ENCODE measurements at regions not wholly inside any gene's neighbourhood (a gene's known extent, or its start where the extent isn't known, plus 50 kb on each side); places are given as distances from the start of the nearest gene placed in this dataset.

GRCh38 chr9:79111653-79112052, 460.1 kb upstream of the TLE4 start:
- no peak overlapping the region for H4K8ac ChIP-seq (ENCODE audit: extremely low read depth, insufficient read depth, low read length)
- no peak overlapping the region for H2BK20ac ChIP-seq (ENCODE audit: low read length)
- no peak overlapping the region for H2AFZ ChIP-seq (ENCODE audit: low read length)
- H3K14ac ChIP-seq (ENCODE audit: insufficient read length): no peak overlapping the region
- H3K36me3 ChIP-seq (ENCODE audit: control insufficient read depth in 2 of 4, insufficient read depth in 4 of 4, low read length in 3 of 4): no peaks in the 10 kb centered on the region
- DNase-seq (ENCODE audit: low read depth in 1 of 2, low spot score in 2 of 2) (no peak), FAIRE-seq (no peak)
- no peak overlapping the region for H3K27ac ChIP-seq (ENCODE audit: low read depth, low read length)
- CTCF ChIA-PET (ENCODE audit: partially characterized antibody): no interaction called here
- no peaks in the 10 kb centered on the region for H3K23me2 ChIP-seq (ENCODE audit: low read depth, low read length)
- no peak overlapping the region for H3K4me2 ChIP-seq (ENCODE audit: insufficient read depth in 1 of 2, low read depth in 2 of 2, low read length in 2 of 2)
- no peak overlapping the region for H3K18ac ChIP-seq (ENCODE audit: extremely low read depth, low read length)
- no peak overlapping the region for H3K4me3 ChIP-seq (ENCODE audit: extremely low read depth in 1 of 4, insufficient read depth in 2 of 4, low read depth in 3 of 4, low read length in 4 of 4)
- H2BK12ac ChIP-seq (ENCODE audit: low read depth, low read length): no peak overlapping the region
- no peaks in the 10 kb centered on the region for H3K79me2 ChIP-seq (ENCODE audit: control insufficient read depth in 1 of 2, insufficient read depth in 2 of 2, low read length in 2 of 2)
- no peak overlapping the region for H4K5ac ChIP-seq (ENCODE audit: insufficient read length, low read depth, low read length)
- no peak overlapping the region for H2AK5ac ChIP-seq (ENCODE audit: low read depth, low read length)
- H3K4me1 ChIP-seq (replicated peaks in 1 of 4; ENCODE audit: control insufficient read depth in 3 of 4, insufficient read depth in 4 of 4, low read length in 3 of 4): no peaks in the 10 kb centered on the region
- no peak overlapping the region for H3K23ac ChIP-seq (ENCODE audit: insufficient read length)
- POLR2A ChIA-PET (ENCODE audit: partially characterized antibody): no interaction called here
- no peaks in the 10 kb centered on the region for H3K27me3 ChIP-seq (replicated peaks in 1 of 4; ENCODE audit: control insufficient read depth in 3 of 4, extremely low read depth in 1 of 4, insufficient read depth in 3 of 4, low read length in 3 of 4)
- H3K4ac ChIP-seq (replicated peaks; ENCODE audit: insufficient read length, low read depth, low read length): no peak overlapping the region
- H2BK15ac ChIP-seq (ENCODE audit: low read length): no peak overlapping the region
- no peaks in the 10 kb centered on the region for H4K20me1 ChIP-seq (replicated peaks in 1 of 2; ENCODE audit: control insufficient read depth in 1 of 2, insufficient read depth in 2 of 2, low read length in 2 of 2)
- WGBS, 2 experiments (ENCODE audit: extremely low coverage in 1 of 2, insufficient coverage in 1 of 2, insufficient read length in 1 of 2, insufficient replicate concordance in 2 of 2, low coverage in 1 of 2, low lambda C conversion rate in 2 of 2, missing lambda C conversion rate in 1 of 2): 93% methylated on average over 4 of the region's 4 CpGs; no CpG with 5 or more reads in 1 of the 2 experiments
- H4K91ac ChIP-seq (replicated peaks; ENCODE audit: insufficient read length, low read length): no peak overlapping the region
- H3K9ac ChIP-seq (replicated peaks in 1 of 4; ENCODE audit: extremely low read depth in 1 of 4, low read depth in 3 of 4, low read length in 3 of 4): no peak overlapping the region
- H3K56ac ChIP-seq (replicated peaks; ENCODE audit: insufficient read length, low read depth, low read length): no peak overlapping the region
- no peak overlapping the region for H2BK5ac ChIP-seq (ENCODE audit: low read depth, low read length)
- H2BK120ac ChIP-seq (replicated peaks; ENCODE audit: low read depth, low read length): no peak overlapping the region
- H3K79me1 ChIP-seq (ENCODE audit: low read depth, low read length): no peaks in the 10 kb centered on the region
- H3K9me3 ChIP-seq (ENCODE audit: insufficient read depth in 2 of 2, low read depth in 1 of 2, low read length in 1 of 2): peaks cover 7 to 18% of the 10 kb centered on the region in 2 experiments
- TF ChIP-seq JUND (IDR thresholded peaks at IDR 0.05; ENCODE audit: low read length) (no peak), TCF12 (IDR thresholded peaks at IDR 0.05; ENCODE audit: low read depth, low read length) (no peak), CBX8 (IDR thresholded peaks at IDR 0.05; ENCODE audit: borderline replicate concordance, low read depth, low read length) (no peak), SIX5 (IDR thresholded peaks at IDR 0.05; ENCODE audit: low read depth, low read length) (no peak), FOSL1 (IDR thresholded peaks at IDR 0.05; ENCODE audit: insufficient read depth, low read depth, low read length) (no peak), BACH1 (IDR thresholded peaks at IDR 0.05; ENCODE audit: low read length) (no peak), SP1 (IDR thresholded peaks at IDR 0.05; ENCODE audit: low read depth, low read length) (no peak), SP2 (IDR thresholded peaks at IDR 0.05; ENCODE audit: low read length) (no peak), KDM1A (IDR thresholded peaks at IDR 0.05; ENCODE audit: borderline replicate concordance, low read length) (no peak), MAX (IDR thresholded peaks at IDR 0.05) (no peak), PHF8 (conservative IDR thresholded peaks at IDR 0.05; ENCODE audit: low read depth, low read length) (no peak), ASH2L (IDR thresholded peaks at IDR 0.05; ENCODE audit: low read length) (no peak), RXRA (IDR thresholded peaks at IDR 0.05; ENCODE audit: insufficient read depth, low read depth, low read length) (no peak), ATF2 (IDR thresholded peaks at IDR 0.05; ENCODE audit: low read length) (no peak)
